HCT116 (cell line): ENCODE measurements at regions not wholly inside any gene's neighbourhood (a gene's known extent, or its start where the extent isn't known, plus 50 kb on each side); places are given as distances from the start of the nearest gene placed in this dataset.

Experiments used
- ATAC-seq: fragments of 200-7000 bp; cut with Tn5 transposase; 2 replicates; pipeline ENCODE4 v1.9.1; 2020; ENCODE audit warnings: mild to moderate bottlenecking, moderate library complexity
- BruUV-seq: library from RNA; stranded (reverse); fragments of 400-500 nt; replicated peaks from 2 replicates; lab custom pipeline; 2021; lab: Mats Ljungman, UMichigan
- CTCF ChIA-PET: fragments of 300-600 bp; sonication (Branson Sonifier 250); formaldehyde crosslinking; loops from one replicate; lab custom pipeline; 2021; ENCODE audit warnings: antibody characterized with exemption; lab: Charles Lee
- POLR2A ChIA-PET: fragments of 300-600, 350-600 bp; sonication (Branson Sonifier 250); formaldehyde crosslinking; loops from one replicate; lab custom pipeline; 2021; ENCODE audit warnings: antibody characterized with exemption; lab: Charles Lee
- RAD21 ChIA-PET, 2 experiments: fragments of 300-600 bp; sonication (Branson Sonifier 250); formaldehyde crosslinking; loops; one replicate each; lab custom pipeline; 2023; ENCODE audit warnings: low total read pairs in 2 of 2; ENCODE audit not compliant: uncharacterized antibody in 2 of 2, unreplicated experiment in 2 of 2, low non-redundant PET in 1 of 2; lab: Charles Lee
- DNase-seq: peaks from one replicate; pipeline ENCODE4 v3.0.0-alpha.2; 2010; ENCODE audit warnings: low read depth, low spot score
- H2AFZ ChIP-seq: fragments of 200-600 bp; shearing (Covaris generic), sonication (generic); 2 replicates; pipeline ENCODE4 v1.6.1; 2017; ENCODE audit warnings: low read depth, mixed run types, mixed read lengths, antibody characterized with exemption, low read length; ENCODE audit not compliant: poor library complexity, severe bottlenecking
- H3K27ac ChIP-seq: 2 replicates; pipeline ENCODE4 v1.5.1; 2012; ENCODE audit warnings: low read depth, low read length
- H3K27me3 ChIP-seq: fragments of 200-600 bp; sonication (generic); 2 replicates; pipeline ENCODE4 v1.6.1; 2016; ENCODE audit warnings: mixed run types, low read length, mixed read lengths; ENCODE audit not compliant: insufficient read depth
- H3K36me3 ChIP-seq, 2 experiments: fragments of 200-500 bp in 1 of 2; fragments of 200-600 bp in 1 of 2; sonication (Bioruptor generic) in 1 of 2; sonication (generic) in 1 of 2; 2 replicates each; pipeline versions ENCODE4 v1.5.1 to v1.6.1; 2014 to 2016; ENCODE audit warnings: low read length in 2 of 2, inconsistent platforms in 1 of 2, mixed read lengths in 1 of 2, mixed run types in 1 of 2; ENCODE audit not compliant: insufficient read depth in 2 of 2, control insufficient read depth in 1 of 2
- H3K4me1 ChIP-seq, 2 experiments: fragments of 200-600 bp in 1 of 2; sonication (generic) in 1 of 2; 2 replicates each; pipeline versions ENCODE4 v1.5.1 to v1.6.1; 2012 to 2017; ENCODE audit warnings: low read length in 2 of 2, inconsistent platforms in 1 of 2, mild to moderate bottlenecking in 1 of 2, mixed read lengths in 1 of 2, mixed run types in 1 of 2, moderate library complexity in 1 of 2; ENCODE audit not compliant: insufficient read depth in 2 of 2, control insufficient read depth in 1 of 2
- H3K4me2 ChIP-seq: fragments of 200-600 bp; sonication (generic); 2 replicates; pipeline ENCODE4 v1.6.1; 2017; ENCODE audit warnings: mixed run types, low read length, mixed read lengths
- H3K4me3 ChIP-seq, 2 experiments: fragments of 200-600 bp in 1 of 2; sonication (generic) in 1 of 2; replicated peaks in 1 of 2; 2 replicates each; pipeline ENCODE4 v1.5.1; 2011 to 2016; ENCODE audit warnings: low read length in 2 of 2, control low read depth in 1 of 2, low read depth in 1 of 2, mild to moderate bottlenecking in 1 of 2, mixed read lengths in 1 of 2, mixed run types in 1 of 2
- H3K79me2 ChIP-seq: fragments of 200-600 bp; sonication (generic); 2 replicates; pipeline ENCODE4 v1.6.1; 2017; ENCODE audit warnings: mild to moderate bottlenecking, mixed run types, low read length, moderate library complexity, mixed read lengths; ENCODE audit not compliant: insufficient read depth
- H3K9ac ChIP-seq: fragments of 200-600 bp; sonication (generic); 2 replicates; pipeline ENCODE4 v1.6.1; 2016; ENCODE audit warnings: low read length, mixed read lengths
- H3K9me2 ChIP-seq: fragments of 200-600 bp; sonication (generic), shearing (Covaris generic); 2 replicates; pipeline ENCODE4 v1.6.1; 2017; ENCODE audit warnings: mixed run types, mild to moderate bottlenecking, moderate library complexity; ENCODE audit not compliant: insufficient read depth
- H3K9me3 ChIP-seq, 2 experiments: fragments of 200-500 bp in 1 of 2; fragments of 200-600 bp in 1 of 2; sonication (Bioruptor generic) in 1 of 2; sonication (generic) in 1 of 2; 2 replicates each; pipeline ENCODE4 v1.6.1; 2014 to 2017; ENCODE audit warnings: low read length in 2 of 2, mixed read lengths in 2 of 2, inconsistent platforms in 1 of 2, low read depth in 1 of 2, mild to moderate bottlenecking in 1 of 2, mixed run types in 1 of 2, moderate library complexity in 1 of 2; ENCODE audit not compliant: control insufficient read depth in 1 of 2, insufficient read depth in 1 of 2
- H4K20me1 ChIP-seq: fragments of 200-600 bp; sonication (generic), shearing (Covaris generic); 2 replicates; pipeline ENCODE4 v1.6.1; 2017; ENCODE audit warnings: mixed run types, mild to moderate bottlenecking, moderate library complexity; ENCODE audit not compliant: insufficient read depth
- SP1 ChIP-seq: IDR thresholded peaks from 2 replicates; pipeline ENCODE4 v1.6.1; 2012; ENCODE audit warnings: low read depth
- SRF ChIP-seq: IDR thresholded peaks from 2 replicates; pipeline ENCODE4 v1.6.1; 2012; ENCODE audit warnings: low read depth
- ZNF274 ChIP-seq: fragments of 200-500 bp; sonication (Bioruptor generic); IDR thresholded peaks from 2 replicates; pipeline ENCODE4 v1.6.1; 2014; ENCODE audit warnings: mild to moderate bottlenecking, low read depth, low read length, inconsistent platforms
- intact Hi-C: fragments of 100-400 bp; cut with micrococcal nuclease; formaldehyde crosslinking; loops from 2 replicates; pipeline ENCODE4 v1.10.0; 2022
- TF ChIP-seq, protein P1 (sequence below): IDR thresholded peaks from 2 replicates; pipeline ENCODE4 v1.6.1; 2012

DNA sequence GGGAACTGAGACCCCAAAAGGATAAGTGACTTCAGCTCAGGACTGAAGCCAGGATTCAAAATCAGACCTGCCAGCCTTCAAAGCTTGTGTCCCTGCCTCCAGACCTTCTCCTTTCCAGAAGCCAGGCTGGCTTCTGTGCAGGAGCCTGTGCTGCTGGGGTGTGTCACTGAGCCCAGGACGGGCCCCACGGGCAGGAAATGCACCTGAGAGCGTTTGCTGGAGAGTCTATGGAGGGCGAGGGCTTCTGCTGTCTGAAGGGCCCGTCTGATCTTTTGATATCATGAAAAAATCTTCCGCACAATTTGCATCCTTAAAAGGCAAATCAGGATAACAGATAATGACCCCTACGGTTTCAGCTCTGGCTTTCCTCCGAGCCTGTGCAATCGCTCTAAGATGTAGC lies 125.4 kb downstream of the FAM43A start:
- no TSS peak for BruUV-seq
- Histone ChIP-seq H3K36me3 (no peaks in the 10 kb centered on the region), H3K9me2 (no peaks in the 10 kb centered on the region), H3K27me3 (peaks cover 3% of the 10 kb centered on the region; the same call in 1 of the 2 replicates), H3K9me3 (no peaks in the 10 kb centered on the region), H3K4me3 (no peak overlapping the region), H4K20me1 (no peaks in the 10 kb centered on the region), H3K9ac (no peak overlapping the region), H3K4me1 (no peaks in the 10 kb centered on the region), H3K79me2 (no peaks in the 10 kb centered on the region), H3K27ac (no peak overlapping the region), H2AFZ (no peak overlapping the region), H3K4me2 (no peak overlapping the region)
- DNase-seq (no peak), ATAC-seq (no peak)
- ChIA-PET RAD21 (no interaction called here), POLR2A (no interaction called here), CTCF (no interaction called here)
- intact Hi-C loops, result no loop called here
- TF ChIP-seq, protein P1, sequence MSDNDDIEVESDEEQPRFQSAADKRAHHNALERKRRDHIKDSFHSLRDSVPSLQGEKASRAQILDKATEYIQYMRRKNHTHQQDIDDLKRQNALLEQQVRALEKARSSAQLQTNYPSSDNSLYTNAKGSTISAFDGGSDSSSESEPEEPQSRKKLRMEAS, result no peak
- TF ChIP-seq ZNF274 (no peak), SP1 (no peak)

DNA sequence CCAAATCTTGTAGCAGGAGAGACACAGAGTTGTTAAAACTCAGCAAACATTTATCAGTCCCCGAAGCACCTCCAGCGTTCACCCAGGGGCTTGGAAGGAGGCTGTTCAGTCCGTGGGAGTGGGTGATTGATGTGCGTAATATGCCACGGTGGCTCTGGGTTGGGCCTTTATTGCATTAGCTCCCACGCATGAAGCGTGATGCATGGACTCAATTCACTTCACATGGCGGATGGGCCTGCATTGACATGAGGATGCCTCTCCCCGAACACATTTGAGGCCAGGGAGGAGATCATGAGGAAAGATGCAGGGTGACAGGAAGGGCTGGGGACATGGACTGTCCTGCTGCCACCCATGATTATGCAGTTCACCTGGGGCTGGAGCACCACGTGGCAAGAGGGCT lies 126.5 kb downstream of the FAM43A start:
- BruUV-seq, result no TSS peak
- no peak for DNase-seq
- H3K27me3 ChIP-seq, result peaks cover 4% of the 10 kb centered on the region; the same call in 1 of the 2 replicates
- no peaks in the 10 kb centered on the region for H3K79me2 ChIP-seq
- no peak overlapping the region for H3K4me2 ChIP-seq
- no peak overlapping the region for H3K9ac ChIP-seq
- ChIA-PET RAD21 (no interaction called here), POLR2A (no interaction called here)
- no peak overlapping the region for H3K27ac ChIP-seq
- H3K9me2 ChIP-seq, result no peaks in the 10 kb centered on the region
- no peaks in the 10 kb centered on the region for H3K4me1 ChIP-seq
- intact Hi-C loops, result no loop called here
- H3K9me3 ChIP-seq, result no peaks in the 10 kb centered on the region
- H3K36me3 ChIP-seq, result no peaks in the 10 kb centered on the region
- H2AFZ ChIP-seq, result no peak overlapping the region
- no peak overlapping the region for H3K4me3 ChIP-seq
- no peak for TF ChIP-seq SRF
- TF ChIP-seq, protein P1, result no peak
- TF ChIP-seq, all 23 proteins: peak for 0
- no peak for ATAC-seq
- CTCF ChIA-PET, result no interaction called here
- no peaks in the 10 kb centered on the region for H4K20me1 ChIP-seq
